GM23338 (cell line): ENCODE measurements at regions not wholly inside any gene's neighbourhood (a gene's known extent, or its start where the extent isn't known, plus 50 kb on each side); places are given as distances from the start of the nearest gene placed in this dataset.

Experiments
- ATAC-seq: fragments of 200-7000 bp; cut with Tn5 transposase; 3 replicates; pipeline ENCODE4 v1.9.1; 2020
- DNase-seq: peaks from one replicate; pipeline ENCODE4 v3.0.0-alpha.2; 2015; ENCODE audit warnings: low spot score
- H2AFZ ChIP-seq: fragments of 200-600 bp; sonication (generic); 2 replicates; pipeline ENCODE4 v1.8.0; 2016; ENCODE audit warnings: antibody characterized with exemption, mild to moderate bottlenecking, moderate library complexity
- H3F3A ChIP-seq: fragments of 200-600 bp; sonication (generic); replicated peaks from 2 replicates; pipeline ENCODE4 v1.8.0; 2017; ENCODE audit warnings: antibody characterized with exemption, mixed run types, low read depth
- H3K27ac ChIP-seq: fragments of 200-600 bp; sonication (generic); 2 replicates; pipeline ENCODE4 v1.6.1; 2016; ENCODE audit warnings: low read depth
- H3K27me3 ChIP-seq: fragments of 200-600 bp; sonication (generic); 2 replicates; pipeline ENCODE4 v1.8.0; 2016; ENCODE audit warnings: mild to moderate bottlenecking, mixed run types, moderate library complexity; ENCODE audit not compliant: insufficient read depth
- H3K36me3 ChIP-seq: fragments of 200-600 bp; sonication (generic); 2 replicates; pipeline ENCODE4 v1.8.0; 2016; ENCODE audit warnings: mild to moderate bottlenecking; ENCODE audit not compliant: insufficient read depth
- H3K4me1 ChIP-seq: fragments of 200-600 bp; sonication (generic); 2 replicates; pipeline ENCODE4 v1.8.0; 2016; ENCODE audit warnings: mild to moderate bottlenecking, moderate library complexity; ENCODE audit not compliant: insufficient read depth
- H3K4me2 ChIP-seq: fragments of 200-600 bp; sonication (generic); 2 replicates; pipeline ENCODE4 v1.7.1; 2017; ENCODE audit warnings: mixed run types
- H3K4me3 ChIP-seq: fragments of 200-600 bp; sonication (generic); 2 replicates; pipeline ENCODE4 v1.6.1; 2016; ENCODE audit warnings: mixed run types
- H3K79me2 ChIP-seq: fragments of 200-600 bp; sonication (generic); replicated peaks from 2 replicates; pipeline ENCODE4 v1.8.0; 2017; ENCODE audit warnings: mild to moderate bottlenecking; ENCODE audit not compliant: insufficient read depth
- H3K9me2 ChIP-seq: fragments of 200-600 bp; sonication (generic); 2 replicates; pipeline ENCODE4 v1.8.0; 2017; ENCODE audit not compliant: insufficient read depth
- H4K20me1 ChIP-seq: fragments of 200-600 bp; sonication (generic); replicated peaks from 2 replicates; pipeline ENCODE4 v1.8.0; 2017; ENCODE audit warnings: mild to moderate bottlenecking; ENCODE audit not compliant: insufficient read depth
- H3K27ac Mint-ChIP-seq: 2 replicates; pipeline ENCODE4 v1.8.0; 2020; ENCODE audit warnings: inconsistent platforms, mild to moderate bottlenecking, moderate library complexity, mixed read lengths
- H3K27me3 Mint-ChIP-seq: 3 replicates; pipeline ENCODE4 v1.8.0; 2022; ENCODE audit warnings: low read depth, mild to moderate bottlenecking, moderate library complexity, mixed read lengths, inconsistent platforms; ENCODE audit not compliant: insufficient read depth, poor library complexity
- H3K36me3 Mint-ChIP-seq: 3 replicates; pipeline ENCODE4 v1.8.0; 2021; ENCODE audit warnings: low read depth, mild to moderate bottlenecking, inconsistent platforms, moderate library complexity, mixed read lengths
- H3K4me1 Mint-ChIP-seq: 3 replicates; pipeline ENCODE4 v1.8.0; 2020; ENCODE audit warnings: mild to moderate bottlenecking, inconsistent platforms, mixed read lengths
- H3K4me3 Mint-ChIP-seq: 3 replicates; pipeline ENCODE4 v1.8.0; 2021; ENCODE audit warnings: moderate library complexity, mild to moderate bottlenecking, inconsistent platforms, mixed read lengths
- H3K9me3 Mint-ChIP-seq: 3 replicates; pipeline ENCODE4 v1.8.0; 2020; ENCODE audit warnings: moderate library complexity, mild to moderate bottlenecking, inconsistent platforms, mixed read lengths
- CREB1 ChIP-seq: fragments of 250-450 bp; sonication (Bioruptor Pico); IDR thresholded peaks from 2 replicates; pipeline ENCODE4 v1.5.0; 2020; ENCODE audit warnings: low read depth, mild to moderate bottlenecking, moderate library complexity
- CTCF ChIP-seq, 2 experiments: fragments of 200-600 bp in 1 of 2; sonication (generic) in 1 of 2; conservative IDR thresholded peaks; 2 replicates each; pipeline versions ENCODE4 v1.5.1 to v1.6.1; 2016 to 2017; ENCODE audit warnings: antibody characterized with exemption in 2 of 2, low read depth in 2 of 2, mild to moderate bottlenecking in 2 of 2, moderate library complexity in 1 of 2
- EZH2 ChIP-seq: fragments of 200-600 bp; sonication (generic); IDR thresholded peaks from one replicate; pipeline ENCODE4 v1.8.0; 2017; ENCODE audit warnings: antibody characterized with exemption, mild to moderate bottlenecking, low read depth; ENCODE audit not compliant: unreplicated experiment
- EZH2phosphoT487 ChIP-seq: fragments of 200-600 bp; sonication (generic); IDR thresholded peaks from one replicate; pipeline ENCODE4 v1.8.1; 2018; ENCODE audit warnings: antibody characterized with exemption; ENCODE audit not compliant: unreplicated experiment
- JUNB ChIP-seq: IDR thresholded peaks from one replicate; pipeline ENCODE4 v1.6.1; 2016; ENCODE audit warnings: antibody characterized with exemption; ENCODE audit not compliant: unreplicated experiment
- TF ChIP-seq, protein P1 (sequence below): IDR thresholded peaks from one replicate; pipeline ENCODE4 v1.6.1; 2018; ENCODE audit warnings: antibody characterized with exemption; ENCODE audit not compliant: unreplicated experiment
- TF ChIP-seq, protein P2 (sequence below): fragments of 250-450 bp; sonication (Bioruptor Pico); IDR thresholded peaks from 2 replicates; pipeline ENCODE4 v1.5.0; 2020; ENCODE audit warnings: mild to moderate bottlenecking, moderate library complexity
- TF ChIP-seq, protein P3 (sequence below): IDR thresholded peaks from 2 replicates; pipeline ENCODE4 v1.6.1; 2016; ENCODE audit warnings: antibody characterized with exemption

GRCh38 chr5:174504266-174504726 is 220.1 kb upstream of the MSX2 start (continued):
- TF ChIP-seq, protein P1, sequence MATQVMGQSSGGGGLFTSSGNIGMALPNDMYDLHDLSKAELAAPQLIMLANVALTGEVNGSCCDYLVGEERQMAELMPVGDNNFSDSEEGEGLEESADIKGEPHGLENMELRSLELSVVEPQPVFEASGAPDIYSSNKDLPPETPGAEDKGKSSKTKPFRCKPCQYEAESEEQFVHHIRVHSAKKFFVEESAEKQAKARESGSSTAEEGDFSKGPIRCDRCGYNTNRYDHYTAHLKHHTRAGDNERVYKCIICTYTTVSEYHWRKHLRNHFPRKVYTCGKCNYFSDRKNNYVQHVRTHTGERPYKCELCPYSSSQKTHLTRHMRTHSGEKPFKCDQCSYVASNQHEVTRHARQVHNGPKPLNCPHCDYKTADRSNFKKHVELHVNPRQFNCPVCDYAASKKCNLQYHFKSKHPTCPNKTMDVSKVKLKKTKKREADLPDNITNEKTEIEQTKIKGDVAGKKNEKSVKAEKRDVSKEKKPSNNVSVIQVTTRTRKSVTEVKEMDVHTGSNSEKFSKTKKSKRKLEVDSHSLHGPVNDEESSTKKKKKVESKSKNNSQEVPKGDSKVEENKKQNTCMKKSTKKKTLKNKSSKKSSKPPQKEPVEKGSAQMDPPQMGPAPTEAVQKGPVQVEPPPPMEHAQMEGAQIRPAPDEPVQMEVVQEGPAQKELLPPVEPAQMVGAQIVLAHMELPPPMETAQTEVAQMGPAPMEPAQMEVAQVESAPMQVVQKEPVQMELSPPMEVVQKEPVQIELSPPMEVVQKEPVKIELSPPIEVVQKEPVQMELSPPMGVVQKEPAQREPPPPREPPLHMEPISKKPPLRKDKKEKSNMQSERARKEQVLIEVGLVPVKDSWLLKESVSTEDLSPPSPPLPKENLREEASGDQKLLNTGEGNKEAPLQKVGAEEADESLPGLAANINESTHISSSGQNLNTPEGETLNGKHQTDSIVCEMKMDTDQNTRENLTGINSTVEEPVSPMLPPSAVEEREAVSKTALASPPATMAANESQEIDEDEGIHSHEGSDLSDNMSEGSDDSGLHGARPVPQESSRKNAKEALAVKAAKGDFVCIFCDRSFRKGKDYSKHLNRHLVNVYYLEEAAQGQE, result no peak
- TF ChIP-seq, protein P2, sequence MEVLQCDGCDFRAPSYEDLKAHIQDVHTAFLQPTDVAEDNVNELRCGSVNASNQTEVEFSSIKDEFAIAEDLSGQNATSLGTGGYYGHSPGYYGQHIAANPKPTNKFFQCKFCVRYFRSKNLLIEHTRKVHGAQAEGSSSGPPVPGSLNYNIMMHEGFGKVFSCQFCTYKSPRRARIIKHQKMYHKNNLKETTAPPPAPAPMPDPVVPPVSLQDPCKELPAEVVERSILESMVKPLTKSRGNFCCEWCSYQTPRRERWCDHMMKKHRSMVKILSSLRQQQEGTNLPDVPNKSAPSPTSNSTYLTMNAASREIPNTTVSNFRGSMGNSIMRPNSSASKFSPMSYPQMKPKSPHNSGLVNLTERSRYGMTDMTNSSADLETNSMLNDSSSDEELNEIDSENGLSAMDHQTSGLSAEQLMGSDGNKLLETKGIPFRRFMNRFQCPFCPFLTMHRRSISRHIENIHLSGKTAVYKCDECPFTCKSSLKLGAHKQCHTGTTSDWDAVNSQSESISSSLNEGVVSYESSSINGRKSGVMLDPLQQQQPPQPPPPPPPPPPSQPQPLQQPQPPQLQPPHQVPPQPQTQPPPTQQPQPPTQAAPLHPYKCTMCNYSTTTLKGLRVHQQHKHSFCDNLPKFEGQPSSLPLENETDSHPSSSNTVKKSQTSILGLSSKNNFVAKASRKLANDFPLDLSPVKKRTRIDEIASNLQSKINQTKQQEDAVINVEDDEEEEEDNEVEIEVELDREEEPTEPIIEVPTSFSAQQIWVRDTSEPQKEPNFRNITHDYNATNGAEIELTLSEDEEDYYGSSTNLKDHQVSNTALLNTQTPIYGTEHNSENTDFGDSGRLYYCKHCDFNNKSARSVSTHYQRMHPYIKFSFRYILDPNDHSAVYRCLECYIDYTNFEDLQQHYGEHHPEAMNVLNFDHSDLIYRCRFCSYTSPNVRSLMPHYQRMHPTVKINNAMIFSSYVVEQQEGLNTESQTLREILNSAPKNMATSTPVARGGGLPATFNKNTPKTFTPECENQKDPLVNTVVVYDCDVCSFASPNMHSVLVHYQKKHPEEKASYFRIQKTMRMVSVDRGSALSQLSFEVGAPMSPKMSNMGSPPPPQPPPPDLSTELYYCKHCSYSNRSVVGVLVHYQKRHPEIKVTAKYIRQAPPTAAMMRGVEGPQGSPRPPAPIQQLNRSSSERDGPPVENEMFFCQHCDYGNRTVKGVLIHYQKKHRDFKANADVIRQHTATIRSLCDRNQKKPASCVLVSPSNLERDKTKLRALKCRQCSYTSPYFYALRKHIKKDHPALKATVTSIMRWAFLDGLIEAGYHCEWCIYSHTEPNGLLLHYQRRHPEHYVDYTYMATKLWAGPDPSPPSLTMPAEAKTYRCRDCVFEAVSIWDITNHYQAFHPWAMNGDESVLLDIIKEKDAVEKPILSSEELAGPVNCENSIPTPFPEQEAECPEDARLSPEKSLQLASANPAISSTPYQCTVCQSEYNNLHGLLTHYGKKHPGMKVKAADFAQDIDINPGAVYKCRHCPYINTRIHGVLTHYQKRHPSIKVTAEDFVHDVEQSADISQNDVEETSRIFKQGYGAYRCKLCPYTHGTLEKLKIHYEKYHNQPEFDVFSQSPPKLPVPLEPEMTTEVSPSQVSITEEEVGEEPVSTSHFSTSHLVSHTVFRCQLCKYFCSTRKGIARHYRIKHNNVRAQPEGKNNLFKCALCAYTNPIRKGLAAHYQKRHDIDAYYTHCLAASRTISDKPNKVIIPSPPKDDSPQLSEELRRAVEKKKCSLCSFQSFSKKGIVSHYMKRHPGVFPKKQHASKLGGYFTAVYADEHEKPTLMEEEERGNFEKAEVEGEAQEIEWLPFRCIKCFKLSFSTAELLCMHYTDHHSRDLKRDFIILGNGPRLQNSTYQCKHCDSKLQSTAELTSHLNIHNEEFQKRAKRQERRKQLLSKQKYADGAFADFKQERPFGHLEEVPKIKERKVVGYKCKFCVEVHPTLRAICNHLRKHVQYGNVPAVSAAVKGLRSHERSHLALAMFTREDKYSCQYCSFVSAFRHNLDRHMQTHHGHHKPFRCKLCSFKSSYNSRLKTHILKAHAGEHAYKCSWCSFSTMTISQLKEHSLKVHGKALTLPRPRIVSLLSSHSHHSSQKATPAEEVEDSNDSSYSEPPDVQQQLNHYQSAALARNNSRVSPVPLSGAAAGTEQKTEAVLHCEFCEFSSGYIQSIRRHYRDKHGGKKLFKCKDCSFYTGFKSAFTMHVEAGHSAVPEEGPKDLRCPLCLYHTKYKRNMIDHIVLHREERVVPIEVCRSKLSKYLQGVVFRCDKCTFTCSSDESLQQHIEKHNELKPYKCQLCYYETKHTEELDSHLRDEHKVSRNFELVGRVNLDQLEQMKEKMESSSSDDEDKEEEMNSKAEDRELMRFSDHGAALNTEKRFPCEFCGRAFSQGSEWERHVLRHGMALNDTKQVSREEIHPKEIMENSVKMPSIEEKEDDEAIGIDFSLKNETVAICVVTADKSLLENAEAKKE, result no peak
- TF ChIP-seq JUNB, result no peak

GRCh38 chr5:174505621-174506020 is 218.8 kb upstream of the MSX2 start:
- H3K79me2 ChIP-seq, result no peaks in the 10 kb centered on the region
- no peaks in the 10 kb centered on the region for H4K20me1 ChIP-seq
- no peak overlapping the region for H3K4me2 ChIP-seq
- TF ChIP-seq CREB1 (CRISPR knock-in tag) (no peak), EZH2phosphoT487 (no peak), CTCF (conservative IDR thresholded peaks at IDR 0.05; ENCODE audit: low read depth in 2 of 2) (no peak), JUNB (no peak), EZH2 (no peak)
- TF ChIP-seq, protein P3, sequence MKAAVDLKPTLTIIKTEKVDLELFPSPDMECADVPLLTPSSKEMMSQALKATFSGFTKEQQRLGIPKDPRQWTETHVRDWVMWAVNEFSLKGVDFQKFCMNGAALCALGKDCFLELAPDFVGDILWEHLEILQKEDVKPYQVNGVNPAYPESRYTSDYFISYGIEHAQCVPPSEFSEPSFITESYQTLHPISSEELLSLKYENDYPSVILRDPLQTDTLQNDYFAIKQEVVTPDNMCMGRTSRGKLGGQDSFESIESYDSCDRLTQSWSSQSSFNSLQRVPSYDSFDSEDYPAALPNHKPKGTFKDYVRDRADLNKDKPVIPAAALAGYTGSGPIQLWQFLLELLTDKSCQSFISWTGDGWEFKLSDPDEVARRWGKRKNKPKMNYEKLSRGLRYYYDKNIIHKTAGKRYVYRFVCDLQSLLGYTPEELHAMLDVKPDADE, result no peak

More at GRCh38 chr5:174505621-174506020, 218.8 kb upstream of the MSX2 start:
- H3K4me1 ChIP-seq, result no peaks in the 10 kb centered on the region
- Mint-ChIP-seq H3K36me3 (no peaks in the 10 kb centered on the region), H3K27ac (no peak overlapping the region), H3K9me3 (peaks cover under 1% of the 10 kb centered on the region; the same call in 1 of the 3 replicates), H3K27me3 (peaks cover 3% of the 10 kb centered on the region), H3K4me3 (no peak overlapping the region), H3K4me1 (no peaks in the 10 kb centered on the region)
- H3K36me3 ChIP-seq, result no peaks in the 10 kb centered on the region
- no peaks in the 10 kb centered on the region for H3K27me3 ChIP-seq
- no peak overlapping the region for H3K27ac ChIP-seq
- 0 out of 2 replicates have a peak, but pooled peaks cover 4% of the 10 kb centered on the region for H3K9me2 ChIP-seq
- no peaks in the 10 kb centered on the region for H3F3A ChIP-seq
- ATAC-seq, result no peak
- no peak overlapping the region for H2AFZ ChIP-seq
- no peak for DNase-seq
- H3K4me3 ChIP-seq, result no peak overlapping the region
